Hepatocyte (in vitro differentiated cells): ENCODE measurements at regions not wholly inside any gene's neighbourhood (a gene's known extent, or its start where the extent isn't known, plus 50 kb on each side); places are given as distances from the start of the nearest gene placed in this dataset.
"Not testable (repeated sequence)": the region's sequence is repeated elsewhere in the genome, so short reads cannot be mapped to it uniquely, and the experiment has no call there.

ENCODE experiments used
- DNase-seq: peaks from one replicate; pipeline ENCODE4 v3.0.0-alpha.2; 2016; ENCODE audit warnings: low spot score
- H2AFZ ChIP-seq: fragments of 200-600 bp; sonication (generic); 2 replicates; pipeline ENCODE4 v1.6.0; 2016; ENCODE audit warnings: antibody characterized with exemption, mild to moderate bottlenecking
- H3K27ac ChIP-seq: fragments of 200-600 bp; sonication (generic); 2 replicates; pipeline ENCODE4 v1.5.1; 2016; ENCODE audit warnings: mild to moderate bottlenecking
- H3K27me3 ChIP-seq: fragments of 200-600 bp; sonication (generic); 2 replicates; pipeline ENCODE4 v1.6.1; 2016
- H3K36me3 ChIP-seq: fragments of 200-600 bp; sonication (generic); replicated peaks from 2 replicates; pipeline ENCODE4 v1.5.1; 2016; ENCODE audit warnings: low read depth; ENCODE audit not compliant: insufficient read depth
- H3K4me1 ChIP-seq: fragments of 200-600 bp; sonication (generic); 2 replicates; pipeline ENCODE4 v1.5.1; 2016; ENCODE audit warnings: mild to moderate bottlenecking, moderate library complexity; ENCODE audit not compliant: insufficient read depth
- H3K4me2 ChIP-seq: fragments of 200-600 bp; sonication (generic); 2 replicates; pipeline ENCODE4 v1.6.0; 2016
- H3K4me3 ChIP-seq: fragments of 200-600 bp; sonication (generic); 2 replicates; pipeline ENCODE4 v1.5.1; 2016; ENCODE audit warnings: mild to moderate bottlenecking
- H3K79me2 ChIP-seq: fragments of 200-600 bp; sonication (generic); 2 replicates; pipeline ENCODE4 v1.6.0; 2017; ENCODE audit warnings: mild to moderate bottlenecking
- H3K9me2 ChIP-seq: fragments of 200-600 bp; sonication (generic); replicated peaks from 2 replicates; pipeline ENCODE4 v1.6.0; 2017; ENCODE audit warnings: mild to moderate bottlenecking; ENCODE audit not compliant: insufficient read depth
- H3K9me3 ChIP-seq: fragments of 200-600 bp; sonication (generic); 2 replicates; pipeline ENCODE4 v1.5.1; 2016; ENCODE audit warnings: low read depth, mild to moderate bottlenecking
- H4K20me1 ChIP-seq: fragments of 200-600 bp; sonication (generic); 2 replicates; pipeline ENCODE4 v1.6.0; 2016; ENCODE audit warnings: mild to moderate bottlenecking; ENCODE audit not compliant: insufficient read depth, poor library complexity, severe bottlenecking
- EZH2 ChIP-seq: fragments of 200-600 bp; sonication (generic); IDR thresholded peaks from 2 replicates; pipeline ENCODE4 v1.6.1; 2016; ENCODE audit warnings: antibody characterized with exemption, mild to moderate bottlenecking, borderline replicate concordance
- EZH2phosphoT487 ChIP-seq: fragments of 200-600 bp; sonication (generic); IDR thresholded peaks from one replicate; pipeline ENCODE4 v1.6.1; 2018; ENCODE audit warnings: antibody characterized with exemption, mild to moderate bottlenecking, low read depth, moderate library complexity; ENCODE audit not compliant: unreplicated experiment, severe bottlenecking
- WGBS: methylation state at CpG from one replicate; pipeline ENCODE4 v1.1.6; 2016; ENCODE audit warnings: low lambda C conversion rate; ENCODE audit errors: missing lambda C conversion rate; 5-methylcytosine and 5-hydroxymethylcytosine counted together
- TF ChIP-seq, protein P1 (sequence below): fragments of 200-600 bp; sonication (generic); IDR thresholded peaks from 2 replicates; pipeline ENCODE4 v1.5.1; 2016; ENCODE audit warnings: antibody characterized with exemption, mild to moderate bottlenecking; ENCODE audit not compliant: poor library complexity

DNA sequence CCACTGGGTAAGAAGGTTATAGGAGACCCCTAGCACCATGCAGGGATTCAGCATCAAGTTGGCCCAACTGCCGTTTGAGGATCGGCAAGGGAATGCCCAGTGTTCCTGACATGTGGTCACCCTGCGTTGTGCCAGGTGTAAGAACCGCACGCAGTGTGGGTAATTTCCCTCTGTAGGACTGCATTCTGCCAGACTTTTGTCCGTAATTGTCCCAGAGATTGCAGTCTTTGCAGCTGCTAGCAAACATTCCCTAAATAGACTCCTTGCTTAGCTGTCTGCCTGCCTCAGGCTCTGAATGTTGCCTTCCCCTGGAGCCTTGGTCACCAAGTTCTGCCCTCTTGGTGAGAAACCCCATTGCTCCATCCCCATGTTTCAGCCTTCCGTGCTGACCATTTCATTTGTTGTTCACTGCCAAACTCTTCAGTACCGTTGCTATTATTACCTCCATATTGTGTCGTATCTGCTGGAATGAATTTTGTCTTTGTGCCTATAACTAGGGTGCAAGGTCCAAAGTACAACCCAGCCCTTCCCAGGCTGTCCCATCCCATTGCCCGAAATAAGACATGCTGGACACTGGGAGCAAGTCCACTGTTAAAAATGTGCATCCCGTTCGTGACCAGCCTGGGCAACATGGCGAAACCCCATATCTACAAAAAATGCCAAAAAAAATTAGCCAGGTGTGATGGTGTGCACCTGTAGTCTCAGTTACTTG is 53.8 kb upstream of the USP9X start:
- WGBS, result 91% methylated on average over 13 of the region's 13 CpGs

DNA sequence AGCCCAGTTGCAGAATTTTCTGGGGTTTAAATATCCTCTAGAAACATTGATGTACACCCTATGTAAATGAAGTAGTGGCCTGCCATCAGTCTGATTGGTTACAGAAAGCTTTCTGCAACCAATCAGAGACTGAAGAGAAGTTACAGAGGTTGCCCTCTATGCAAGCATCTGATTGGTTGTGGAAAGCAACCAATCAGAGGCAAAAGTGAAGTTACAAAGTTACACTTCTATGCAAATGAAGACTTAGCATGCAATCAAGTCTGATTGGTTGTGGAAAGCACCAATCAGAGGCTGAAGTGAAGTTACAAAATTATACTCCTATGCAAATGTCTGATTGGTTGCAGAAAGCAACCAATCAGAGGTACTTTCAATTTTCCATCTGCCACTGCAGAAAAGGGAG is 51.9 kb upstream of the USP9X start:
- Histone ChIP-seq H3K79me2 (no peaks in the 10 kb centered on the region), H3K27me3 (no peaks in the 10 kb centered on the region), H3K4me2 (no peak overlapping the region), H3K9me3 (no peaks in the 10 kb centered on the region), H3K36me3 (no peaks in the 10 kb centered on the region), H3K9me2 (no peaks in the 10 kb centered on the region), H3K4me3 (no peak overlapping the region), H2AFZ (no peak overlapping the region), H3K4me1 (no peaks in the 10 kb centered on the region), H3K27ac (no peak overlapping the region), H4K20me1 (no peaks in the 10 kb centered on the region)
- TF ChIP-seq, protein P1, sequence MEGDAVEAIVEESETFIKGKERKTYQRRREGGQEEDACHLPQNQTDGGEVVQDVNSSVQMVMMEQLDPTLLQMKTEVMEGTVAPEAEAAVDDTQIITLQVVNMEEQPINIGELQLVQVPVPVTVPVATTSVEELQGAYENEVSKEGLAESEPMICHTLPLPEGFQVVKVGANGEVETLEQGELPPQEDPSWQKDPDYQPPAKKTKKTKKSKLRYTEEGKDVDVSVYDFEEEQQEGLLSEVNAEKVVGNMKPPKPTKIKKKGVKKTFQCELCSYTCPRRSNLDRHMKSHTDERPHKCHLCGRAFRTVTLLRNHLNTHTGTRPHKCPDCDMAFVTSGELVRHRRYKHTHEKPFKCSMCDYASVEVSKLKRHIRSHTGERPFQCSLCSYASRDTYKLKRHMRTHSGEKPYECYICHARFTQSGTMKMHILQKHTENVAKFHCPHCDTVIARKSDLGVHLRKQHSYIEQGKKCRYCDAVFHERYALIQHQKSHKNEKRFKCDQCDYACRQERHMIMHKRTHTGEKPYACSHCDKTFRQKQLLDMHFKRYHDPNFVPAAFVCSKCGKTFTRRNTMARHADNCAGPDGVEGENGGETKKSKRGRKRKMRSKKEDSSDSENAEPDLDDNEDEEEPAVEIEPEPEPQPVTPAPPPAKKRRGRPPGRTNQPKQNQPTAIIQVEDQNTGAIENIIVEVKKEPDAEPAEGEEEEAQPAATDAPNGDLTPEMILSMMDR, result no peak
- no peak for TF ChIP-seq EZH2
- TF ChIP-seq EZH2phosphoT487, result no peak
- no peak for DNase-seq

More for the DNA sequence above, 53.8 kb upstream of the USP9X start:
- no peak for DNase-seq
- Histone ChIP-seq H3K9me3 (no peaks in the 10 kb centered on the region), H3K4me3 (no peak overlapping the region), H3K9me2 (no peaks in the 10 kb centered on the region), H3K36me3 (no peaks in the 10 kb centered on the region), H3K79me2 (no peaks in the 10 kb centered on the region), H2AFZ (no peak overlapping the region), H4K20me1 (no peaks in the 10 kb centered on the region), H3K27ac (no peak overlapping the region), H3K27me3 (no peaks in the 10 kb centered on the region), H3K4me1 (peaks cover 11% of the 10 kb centered on the region), H3K4me2 (no peak overlapping the region)
- TF ChIP-seq, protein P1, result no peak
- TF ChIP-seq EZH2phosphoT487, result no peak
- TF ChIP-seq EZH2, result no peak

DNA sequence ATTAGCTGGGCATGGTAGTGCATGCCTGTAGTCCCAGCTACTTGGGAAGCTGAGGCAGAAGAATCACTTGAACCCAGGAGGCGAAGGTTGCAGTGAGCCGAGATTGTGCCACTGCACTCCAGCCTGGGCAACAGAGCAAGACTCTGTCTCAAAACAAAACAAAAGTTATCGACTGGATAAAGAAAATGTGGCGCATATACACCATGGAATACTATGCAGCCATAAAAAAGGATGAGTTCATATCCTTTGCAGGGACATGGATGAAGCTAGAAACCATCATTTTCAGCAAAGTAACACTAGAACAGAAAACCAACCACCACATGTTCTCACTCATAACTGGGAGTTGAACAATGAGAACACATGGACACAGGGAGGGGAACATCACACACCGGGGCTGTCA is 50.3 kb upstream of the USP9X start:
- DNase-seq, H3K4me2 ChIP-seq, H3K36me3 ChIP-seq, H4K20me1 ChIP-seq, H3K4me1 ChIP-seq, H3K27ac ChIP-seq, H2AFZ ChIP-seq, H3K4me3 ChIP-seq, H3K9me3 ChIP-seq, H3K79me2 ChIP-seq, H3K27me3 ChIP-seq, H3K9me2 ChIP-seq: not testable (repeated sequence)
- WGBS, result 97% methylated on average over 5 of the region's 5 CpGs
